ENCODE measurements at regions not wholly inside any gene's neighbourhood (a gene's known extent, or its start where the extent isn't known, plus 50 kb on each side); places are given as distances from the start of the nearest gene placed in this dataset.

GRCh38 chr2:40773291-40773690 is 321.4 kb upstream of the SLC8A1 start:
- no peak for TF ChIP-seq CTCF (conservative IDR thresholded peaks at IDR 0.05 in 1 of 2, IDR thresholded peaks at IDR 0.05 in 1 of 2; ENCODE audit: low read depth in 1 of 2, low read length in 2 of 2)
- no peak for TF ChIP-seq EZH2 (IDR thresholded peaks at IDR 0.05; ENCODE audit: low read length, missing control alignments)

All from fibroblast of lung (primary cell).